Kidney (tissue), 13 donors: ENCODE measurements at regions not wholly inside any gene's neighbourhood (a gene's known extent, or its start where the extent isn't known, plus 50 kb on each side); places are given as distances from the start of the nearest gene placed in this dataset.
"Not testable (repeated sequence)": the region's sequence is repeated elsewhere in the genome, so short reads cannot be mapped to it uniquely, and the experiment has no call there.

ENCODE experiments used
- DNase-seq, 5 donors: peaks; one replicate each; pipeline ENCODE4 v3.0.0-alpha.2; 2013 to 2020
- FAIRE-seq: peaks from 2 replicates; lab custom pipeline; 2012; peaks lifted over from hg19 to GRCh38; lab: Jason Lieb, UNC
- H3K27ac ChIP-seq, 2 donors: one replicate each; pipeline ENCODE4 v1.7.0; 2013; ENCODE audit warnings: low read depth in 2 of 2, low read length in 2 of 2, inconsistent platforms in 1 of 2
- H3K27me3 ChIP-seq: one replicate; pipeline ENCODE4 v1.7.1; 2013; ENCODE audit warnings: low read length, inconsistent platforms; ENCODE audit not compliant: control insufficient read depth, insufficient read depth
- H3K36me3 ChIP-seq, 3 donors: one replicate each; pipeline versions ENCODE4 v1.7.0 to v1.7.1; 2013; ENCODE audit warnings: low read length in 3 of 3, control low read depth in 1 of 3, inconsistent platforms in 1 of 3; ENCODE audit not compliant: insufficient read depth in 3 of 3, control insufficient read depth in 2 of 3
- H3K4me1 ChIP-seq, 3 donors: one replicate each; pipeline versions ENCODE4 v1.7.0 to v1.7.1; 2013; ENCODE audit warnings: low read length in 3 of 3, inconsistent platforms in 1 of 3, low read depth in 1 of 3; ENCODE audit not compliant: control insufficient read depth in 2 of 3, insufficient read depth in 2 of 3
- H3K4me3 ChIP-seq, 3 donors: one replicate each; pipeline versions ENCODE4 v1.7.0 to v1.8.1; 2013; ENCODE audit warnings: low read length in 3 of 3, control low read depth in 1 of 3, inconsistent platforms in 1 of 3
- H3K9ac ChIP-seq, 3 donors: one replicate each; pipeline versions ENCODE4 v1.7.0 to v1.7.1; 2013; ENCODE audit warnings: low read length in 3 of 3, control low read depth in 1 of 3, inconsistent platforms in 1 of 3
- H3K9me3 ChIP-seq, 3 donors: one replicate each; pipeline versions ENCODE4 v1.7.0 to v1.7.1; 2013; ENCODE audit warnings: low read length in 3 of 3, control low read depth in 1 of 3, inconsistent platforms in 1 of 3; ENCODE audit not compliant: control insufficient read depth in 2 of 3, insufficient read depth in 1 of 3
- intact Hi-C: fragments of 100-400 bp; cut with DNase I; formaldehyde crosslinking; loops from one replicate; pipeline ENCODE4 v1.11.1; 2022
- TF ChIP-seq, protein P1 (sequence below): IDR thresholded peaks from 3 replicates; pipeline ENCODE4 v1.5.1; 2012; ENCODE audit warnings: mild to moderate bottlenecking, moderate library complexity, borderline replicate concordance; ENCODE audit not compliant: insufficient read depth; ENCODE audit errors: extremely low read depth
- donor health status: control.
- donor health status: control.
- donor health status: control.
- donor health status: control.
- donor health status: control.
- donor health status: DM: yes; HTN: yes; CAD: no.
- donor health status: Normal renal cell carcinoma (clear cell type).

DNA sequence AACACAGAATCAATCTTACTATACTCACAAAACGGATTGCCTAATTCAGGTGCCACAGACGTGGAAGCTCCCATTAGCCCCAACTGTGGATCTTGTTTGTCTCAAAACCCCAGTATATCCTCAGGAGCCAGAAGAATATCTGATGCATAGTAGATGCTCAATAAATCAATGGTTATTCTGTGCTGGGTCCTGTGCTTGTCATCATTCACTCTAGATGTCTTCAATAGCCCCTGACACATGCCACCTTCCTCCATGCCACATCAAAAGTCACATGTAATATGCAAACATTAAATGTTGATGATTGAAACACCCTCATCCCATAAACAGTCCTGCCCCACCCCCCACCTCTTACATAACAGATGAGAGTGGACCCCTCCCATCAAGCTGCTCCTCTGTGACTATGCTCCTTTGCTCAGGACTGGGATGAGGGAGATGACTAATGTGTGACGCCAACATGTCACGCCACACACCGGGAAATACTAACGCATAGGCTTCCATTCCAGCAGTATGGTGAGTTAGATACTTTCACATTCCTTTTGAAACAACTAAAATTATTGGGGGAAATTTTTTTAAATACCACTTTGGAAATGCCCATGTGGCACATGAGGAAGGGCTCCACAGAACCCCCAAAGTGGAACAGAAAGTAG is 267.6 kb upstream of the SDK2 start:
- H3K4me1 ChIP-seq = no peaks in the 10 kb centered on the region
- DNase-seq (no peak), FAIRE-seq (no peak)
- no peak overlapping the region for H3K4me3 ChIP-seq
- no peaks in the 10 kb centered on the region for H3K27me3 ChIP-seq
- intact Hi-C loops = no loop called here
- H3K27ac ChIP-seq = no peak overlapping the region
- no peaks in the 10 kb centered on the region for H3K9me3 ChIP-seq
- H3K9ac ChIP-seq = no peak overlapping the region
- TF ChIP-seq, protein P1, sequence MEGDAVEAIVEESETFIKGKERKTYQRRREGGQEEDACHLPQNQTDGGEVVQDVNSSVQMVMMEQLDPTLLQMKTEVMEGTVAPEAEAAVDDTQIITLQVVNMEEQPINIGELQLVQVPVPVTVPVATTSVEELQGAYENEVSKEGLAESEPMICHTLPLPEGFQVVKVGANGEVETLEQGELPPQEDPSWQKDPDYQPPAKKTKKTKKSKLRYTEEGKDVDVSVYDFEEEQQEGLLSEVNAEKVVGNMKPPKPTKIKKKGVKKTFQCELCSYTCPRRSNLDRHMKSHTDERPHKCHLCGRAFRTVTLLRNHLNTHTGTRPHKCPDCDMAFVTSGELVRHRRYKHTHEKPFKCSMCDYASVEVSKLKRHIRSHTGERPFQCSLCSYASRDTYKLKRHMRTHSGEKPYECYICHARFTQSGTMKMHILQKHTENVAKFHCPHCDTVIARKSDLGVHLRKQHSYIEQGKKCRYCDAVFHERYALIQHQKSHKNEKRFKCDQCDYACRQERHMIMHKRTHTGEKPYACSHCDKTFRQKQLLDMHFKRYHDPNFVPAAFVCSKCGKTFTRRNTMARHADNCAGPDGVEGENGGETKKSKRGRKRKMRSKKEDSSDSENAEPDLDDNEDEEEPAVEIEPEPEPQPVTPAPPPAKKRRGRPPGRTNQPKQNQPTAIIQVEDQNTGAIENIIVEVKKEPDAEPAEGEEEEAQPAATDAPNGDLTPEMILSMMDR = no peak
- no peaks in the 10 kb centered on the region for H3K36me3 ChIP-seq

DNA sequence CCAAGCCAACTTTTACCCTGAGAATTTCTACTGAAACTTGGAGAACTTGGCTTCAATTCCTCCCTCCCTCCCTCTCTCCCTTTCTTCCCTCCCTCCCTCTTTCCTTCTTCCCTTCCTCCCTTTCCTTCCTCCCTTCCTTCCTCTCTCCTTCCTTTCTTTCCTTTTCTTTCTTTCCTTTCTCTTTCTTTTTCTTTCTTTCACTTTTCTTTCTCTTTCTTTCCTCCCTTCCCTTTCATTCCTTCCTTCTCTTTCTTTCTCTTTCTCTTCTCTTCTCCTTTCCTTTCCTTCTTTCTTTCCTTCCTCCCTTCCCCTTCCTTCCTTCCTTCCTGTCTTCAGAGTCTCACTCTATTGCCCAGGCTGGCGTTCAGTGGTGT is 268.1 kb upstream of the SDK2 start:
- Histone ChIP-seq H3K4me1 (no peaks in the 10 kb centered on the region), H3K36me3 (no peaks in the 10 kb centered on the region), H3K27me3 (no peaks in the 10 kb centered on the region), H3K4me3 (no peak overlapping the region), H3K27ac (no peak overlapping the region), H3K9me3 (no peaks in the 10 kb centered on the region), H3K9ac (no peak overlapping the region)
- intact Hi-C loops = no loop called here
- DNase-seq (no peak), FAIRE-seq (no peak)
- TF ChIP-seq, protein P1 = no peak

DNA sequence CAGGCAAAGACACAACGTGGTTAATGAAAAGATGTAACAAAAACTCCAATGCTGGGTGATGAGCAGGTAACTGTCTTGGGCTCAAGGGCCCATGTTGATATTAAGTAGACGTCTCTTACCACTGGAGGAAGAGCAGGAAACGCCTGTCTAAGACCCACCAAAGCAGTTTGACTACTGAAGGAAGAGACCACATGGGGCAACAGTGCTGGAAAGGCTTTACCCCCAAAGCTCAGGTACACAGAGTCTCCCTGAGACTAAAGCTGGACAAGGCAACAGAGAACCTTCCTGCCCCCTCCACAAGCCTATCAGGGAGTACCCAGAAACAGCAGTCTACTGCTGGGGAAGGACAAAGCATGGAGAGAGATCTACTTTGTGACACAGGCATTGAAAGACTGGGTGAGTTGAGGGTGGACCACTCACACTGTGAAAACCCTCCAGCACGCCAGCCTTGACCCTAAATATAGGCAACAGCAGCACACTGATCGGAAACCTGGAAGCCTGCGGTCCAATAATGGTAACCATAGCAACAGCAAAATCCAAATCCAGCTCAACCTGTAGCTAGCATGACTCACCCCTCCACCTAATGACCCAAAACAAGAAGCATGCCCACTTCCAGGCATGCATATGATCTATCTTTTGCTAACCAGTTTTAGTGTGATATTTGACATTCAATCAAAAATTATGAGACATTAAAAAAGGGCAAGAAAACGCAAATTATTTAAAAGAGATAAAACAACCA is 270.5 kb upstream of the SDK2 start:
- Histone ChIP-seq H3K27ac (no peak overlapping the region), H3K9me3 (no peaks in the 10 kb centered on the region), H3K36me3 (no peaks in the 10 kb centered on the region), H3K9ac (no peak overlapping the region), H3K4me3 (no peak overlapping the region), H3K27me3 (no peaks in the 10 kb centered on the region), H3K4me1 (no peaks in the 10 kb centered on the region)
- TF ChIP-seq, protein P1 = no peak
- intact Hi-C loops = no loop called here
- no peak for FAIRE-seq
- no peak for DNase-seq

DNA sequence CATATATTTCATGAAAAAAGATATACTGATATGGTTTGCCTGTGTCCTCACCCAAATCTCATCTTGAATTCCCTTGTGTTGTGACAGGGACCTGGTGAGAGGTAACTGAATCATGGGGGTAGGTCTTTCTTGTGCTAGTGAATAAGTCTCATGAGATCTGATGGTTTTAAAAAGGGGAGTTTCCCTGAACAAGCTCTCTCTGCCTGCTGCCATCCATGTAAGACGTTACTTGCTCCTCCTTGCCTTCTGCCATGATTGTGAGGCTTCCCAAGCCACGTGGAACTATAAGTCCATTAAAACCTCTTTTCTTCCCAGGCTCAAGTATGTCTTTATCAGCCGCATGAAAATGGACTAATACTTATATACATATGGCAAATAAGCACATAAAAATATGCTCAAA is 274.8 kb upstream of the SDK2 start:
- H3K36me3 ChIP-seq, H3K4me1 ChIP-seq, H3K4me3 ChIP-seq, DNase-seq, H3K9me3 ChIP-seq, H3K9ac ChIP-seq, FAIRE-seq, H3K27me3 ChIP-seq, H3K27ac ChIP-seq, intact Hi-C loops: not testable (repeated sequence)
